Activated naive CD4-positive, alpha-beta T cell treated with anti-CD3 and anti-CD28 coated beads for 36 hours (primary cell): ENCODE measurements at regions not wholly inside any gene's neighbourhood (a gene's known extent, or its start where the extent isn't known, plus 50 kb on each side); places are given as distances from the start of the nearest gene placed in this dataset.
"Not testable (repeated sequence)": the region's sequence is repeated elsewhere in the genome, so short reads cannot be mapped to it uniquely, and the experiment has no call there.

ENCODE experiments used
- CTCF ChIA-PET: fragments of 350-600 bp; sonication (Branson Sonifier 250); formaldehyde crosslinking; loops from one replicate; lab custom pipeline; 2021; ENCODE audit warnings: antibody characterized with exemption; lab: Charles Lee
- DNase-seq: peaks from one replicate; pipeline ENCODE4 v3.0.0-alpha.2; 2020
- H3K27ac Mint-ChIP-seq: one replicate; pipeline ENCODE4 v1.8.0; 2021; ENCODE audit warnings: mild to moderate bottlenecking, mixed read lengths
- H3K27me3 Mint-ChIP-seq: one replicate; pipeline ENCODE4 v1.8.0; 2021; ENCODE audit warnings: low read depth, mixed read lengths
- H3K36me3 Mint-ChIP-seq: one replicate; pipeline ENCODE4 v1.8.0; 2021; ENCODE audit warnings: low read depth, mixed read lengths
- H3K4me1 Mint-ChIP-seq: one replicate; pipeline ENCODE4 v1.8.0; 2021; ENCODE audit warnings: low read depth, mixed read lengths
- H3K4me3 Mint-ChIP-seq: one replicate; pipeline ENCODE4 v1.8.0; 2021; ENCODE audit warnings: mild to moderate bottlenecking, moderate library complexity, mixed read lengths
- H3K9me3 Mint-ChIP-seq: one replicate; pipeline ENCODE4 v1.8.0; 2021; ENCODE audit warnings: mixed read lengths
- intact Hi-C: fragments of 100-400 bp; cut with micrococcal nuclease; formaldehyde crosslinking; loops from one replicate; pipeline ENCODE4 v1.15.1; 2023

- H3K27ac Mint-ChIP-seq, H3K4me1 Mint-ChIP-seq, CTCF ChIA-PET, H3K4me3 Mint-ChIP-seq, H3K36me3 Mint-ChIP-seq, intact Hi-C loops, H3K27me3 Mint-ChIP-seq, H3K9me3 Mint-ChIP-seq, DNase-seq: not testable (repeated sequence)
Measured at GRCh38 chr16:88275336-88276122, 107.2 kb upstream of the ZNF469 start.

GRCh38 chr16:88276123-88276588 is 106.6 kb upstream of the ZNF469 start:
- H3K9me3 Mint-ChIP-seq, H3K27me3 Mint-ChIP-seq, H3K27ac Mint-ChIP-seq, DNase-seq, H3K4me3 Mint-ChIP-seq, intact Hi-C loops, CTCF ChIA-PET, H3K4me1 Mint-ChIP-seq, H3K36me3 Mint-ChIP-seq: not testable (repeated sequence)

GRCh38 chr16:88276591-88276990 is 106.2 kb upstream of the ZNF469 start:
- no peak for DNase-seq
- Mint-ChIP-seq H3K27ac (no peak overlapping the region), H3K9me3 (no peaks in the 10 kb centered on the region), H3K4me1 (no peaks in the 10 kb centered on the region), H3K4me3 (no peak overlapping the region), H3K36me3 (no peaks in the 10 kb centered on the region), H3K27me3 (no peaks in the 10 kb centered on the region)
- CTCF ChIA-PET = no interaction called here
- intact Hi-C loops = no loop called here

- Mint-ChIP-seq H3K36me3 (no peaks in the 10 kb centered on the region), H3K4me3 (no peak overlapping the region), H3K9me3 (no peaks in the 10 kb centered on the region), H3K27me3 (peaks cover 2% of the 10 kb centered on the region), H3K4me1 (no peaks in the 10 kb centered on the region), H3K27ac (no peak overlapping the region)
- CTCF ChIA-PET = no interaction called here
- intact Hi-C loops = no loop called here
- DNase-seq = no peak
Measured at GRCh38 chr16:88279998-88280397, 102.8 kb upstream of the ZNF469 start.

- H3K4me3 Mint-ChIP-seq = no peak overlapping the region
- no peaks in the 10 kb centered on the region for H3K4me1 Mint-ChIP-seq
- intact Hi-C loops = no loop called here
- no peak overlapping the region for H3K27ac Mint-ChIP-seq
- CTCF ChIA-PET = interaction anchor here (0.6 kb wide), 1 partner anchor 232 kb away, joined by 3 read pairs; no protein-coding TSS in a partner anchor
- no peaks in the 10 kb centered on the region for H3K9me3 Mint-ChIP-seq
- H3K27me3 Mint-ChIP-seq = peaks cover 2% of the 10 kb centered on the region
- no peak for DNase-seq
- H3K36me3 Mint-ChIP-seq = no peaks in the 10 kb centered on the region
Measured at GRCh38 chr16:88281858-88282563, 100.7 kb upstream of the ZNF469 start.

- CTCF ChIA-PET = interaction anchor here (0.6 kb wide), 1 partner anchor 232 kb away, joined by 3 read pairs; no protein-coding TSS in a partner anchor
Measured at GRCh38 chr16:88282564-88283395, 100.0 kb upstream of the ZNF469 start.

GRCh38 chr16:88283596-88283995 is 99.2 kb upstream of the ZNF469 start:
- Mint-ChIP-seq H3K27me3 (peaks cover 2% of the 10 kb centered on the region), H3K27ac (no peak overlapping the region), H3K36me3 (no peaks in the 10 kb centered on the region), H3K4me1 (no peaks in the 10 kb centered on the region), H3K4me3 (no peak overlapping the region), H3K9me3 (no peaks in the 10 kb centered on the region)
- no peak for DNase-seq
- intact Hi-C loops = no loop called here
- CTCF ChIA-PET = no interaction called here

More at GRCh38 chr16:88282564-88283395, 100.0 kb upstream of the ZNF469 start:
- no peak overlapping the region for H3K27ac Mint-ChIP-seq
- H3K27me3 Mint-ChIP-seq = peaks cover 2% of the 10 kb centered on the region
- no peak for DNase-seq
- H3K36me3 Mint-ChIP-seq = no peaks in the 10 kb centered on the region
- intact Hi-C loops = no loop called here
- no peaks in the 10 kb centered on the region for H3K4me1 Mint-ChIP-seq
- H3K4me3 Mint-ChIP-seq = no peak overlapping the region
- H3K9me3 Mint-ChIP-seq = no peaks in the 10 kb centered on the region

- no peak overlapping the region for H3K4me3 Mint-ChIP-seq
- CTCF ChIA-PET = no interaction called here
- H3K27ac Mint-ChIP-seq = no peak overlapping the region
- intact Hi-C loops = no loop called here
- H3K4me1 Mint-ChIP-seq = no peaks in the 10 kb centered on the region
- H3K36me3 Mint-ChIP-seq = no peaks in the 10 kb centered on the region
- no peaks in the 10 kb centered on the region for H3K9me3 Mint-ChIP-seq
- no peak for DNase-seq
- peaks cover 2% of the 10 kb centered on the region for H3K27me3 Mint-ChIP-seq
Measured at GRCh38 chr16:88284101-88284500, 98.7 kb upstream of the ZNF469 start.

GRCh38 chr16:88284626-88285513 is 97.9 kb upstream of the ZNF469 start:
- H3K36me3 Mint-ChIP-seq = no peaks in the 10 kb centered on the region
- H3K27ac Mint-ChIP-seq = no peak overlapping the region
- no peaks in the 10 kb centered on the region for H3K4me1 Mint-ChIP-seq
- H3K9me3 Mint-ChIP-seq = no peaks in the 10 kb centered on the region
- no peak for DNase-seq
- CTCF ChIA-PET = no interaction called here
- intact Hi-C loops = no loop called here
- no peak overlapping the region for H3K4me3 Mint-ChIP-seq
- peaks cover 2% of the 10 kb centered on the region for H3K27me3 Mint-ChIP-seq

GRCh38 chr16:88285514-88285822 is 97.3 kb upstream of the ZNF469 start:
- no peaks in the 10 kb centered on the region for H3K4me1 Mint-ChIP-seq
- CTCF ChIA-PET = no interaction called here
- intact Hi-C loops = no loop called here

GRCh38 chr16:88286301-88286923 is 96.3 kb upstream of the ZNF469 start:
- Mint-ChIP-seq H3K4me1 (no peaks in the 10 kb centered on the region), H3K4me3 (no peak overlapping the region), H3K36me3 (no peaks in the 10 kb centered on the region), H3K27me3 (peaks cover 4% of the 10 kb centered on the region), H3K9me3 (no peaks in the 10 kb centered on the region), H3K27ac (no peak overlapping the region)
- DNase-seq = no peak
- CTCF ChIA-PET = interaction anchor here (0.6 to 1.4 kb wide), 2 partner anchors 12 to 636 kb away, joined by 3 read pairs; no protein-coding TSS in a partner anchor
- intact Hi-C loops = no loop called here

More at GRCh38 chr16:88285514-88285822, 97.3 kb upstream of the ZNF469 start:
- H3K27ac Mint-ChIP-seq = no peak overlapping the region
- no peak overlapping the region for H3K4me3 Mint-ChIP-seq
- no peaks in the 10 kb centered on the region for H3K36me3 Mint-ChIP-seq
- H3K9me3 Mint-ChIP-seq = no peaks in the 10 kb centered on the region
- peaks cover 2% of the 10 kb centered on the region for H3K27me3 Mint-ChIP-seq
- no peak for DNase-seq
